SW480 (cell line): ENCODE measurements at regions not wholly inside any gene's neighbourhood (a gene's known extent, or its start where the extent isn't known, plus 50 kb on each side); places are given as distances from the start of the nearest gene placed in this dataset.
"Not testable (repeated sequence)": the region's sequence is repeated elsewhere in the genome, so short reads cannot be mapped to it uniquely, and the experiment has no call there.

Experiments used
- DNase-seq: peaks from one replicate; pipeline ENCODE4 v3.0.0-alpha.2; 2016; ENCODE audit warnings: low spot score

DNA sequence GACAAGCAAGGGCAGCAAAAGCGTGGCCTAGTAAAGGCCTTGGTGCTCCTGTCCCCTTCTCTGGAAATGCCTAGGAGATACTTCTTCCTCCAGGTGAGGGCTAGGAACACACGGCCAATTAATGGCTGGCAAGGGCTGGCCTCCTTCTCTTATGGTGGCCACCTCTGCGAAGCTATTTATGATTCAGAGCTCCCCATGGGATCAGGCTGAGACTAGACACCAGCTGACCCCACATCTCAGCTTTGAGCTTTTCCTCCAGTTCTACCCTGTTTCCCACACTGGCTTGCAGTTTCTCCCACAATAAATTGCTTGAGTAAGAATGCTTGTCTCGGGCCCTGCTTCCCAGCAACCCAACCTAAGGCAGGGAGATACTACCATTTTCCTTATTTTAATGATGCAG lies 53.7 kb downstream of the CAMK2N1 start:
- DNase-seq: no peak

DNA sequence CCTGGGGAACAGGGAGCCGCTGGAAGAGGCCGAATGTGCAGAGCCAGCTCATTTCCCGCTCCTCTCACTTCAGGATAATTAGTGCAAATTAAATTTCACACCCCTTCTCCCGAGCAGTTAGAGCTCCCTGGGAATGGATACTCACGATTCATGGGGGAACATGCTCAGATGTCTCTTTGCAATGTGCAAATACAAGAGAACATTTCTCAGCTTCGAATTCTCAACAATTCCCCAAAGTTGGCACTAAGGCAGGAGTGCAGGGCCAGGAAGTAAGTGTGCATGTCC lies 54.9 kb downstream of the CAMK2N1 start:
- DNase-seq: no peak

DNA sequence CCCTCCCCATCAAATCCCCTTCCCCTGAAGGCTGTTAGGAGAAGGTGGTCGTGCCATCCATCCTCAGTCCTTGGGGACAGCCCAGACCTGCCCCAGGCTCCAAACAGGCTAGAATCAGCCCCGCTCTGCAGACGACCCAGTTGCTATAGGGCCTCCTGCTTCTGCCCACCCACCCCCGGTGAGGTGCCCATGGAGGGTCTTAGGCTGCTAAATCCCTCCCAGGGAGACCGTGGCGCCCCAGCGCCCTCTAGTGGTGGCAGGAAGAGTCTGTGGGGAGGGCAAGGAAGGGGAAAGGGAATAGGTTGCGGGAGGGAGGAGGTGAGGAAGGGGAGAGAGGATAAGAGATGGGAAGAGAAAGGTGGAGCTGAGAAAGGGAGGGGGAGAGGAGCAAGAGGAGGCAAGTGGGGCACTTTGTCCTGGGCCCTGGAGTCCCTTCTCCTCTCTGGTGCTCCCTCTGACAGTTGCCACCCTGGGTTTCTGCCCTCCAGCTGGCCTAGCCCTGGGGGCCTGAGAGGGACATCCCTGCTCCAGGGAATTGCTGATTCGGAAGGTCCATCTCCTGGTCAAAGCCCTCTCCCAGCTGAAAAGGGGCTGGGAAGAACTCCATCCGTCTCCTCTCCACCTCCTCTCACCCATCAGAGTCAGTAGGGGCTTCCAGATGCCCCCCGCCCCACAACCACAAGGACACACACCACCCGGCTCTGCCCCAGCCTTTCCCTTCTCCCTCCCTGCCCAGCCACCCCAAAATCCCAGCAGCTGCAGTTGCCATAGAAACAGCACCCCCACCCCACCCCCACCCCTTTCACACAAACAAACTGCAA lies 55.4 kb downstream of the CAMK2N1 start:
- DNase-seq: no peak

DNA sequence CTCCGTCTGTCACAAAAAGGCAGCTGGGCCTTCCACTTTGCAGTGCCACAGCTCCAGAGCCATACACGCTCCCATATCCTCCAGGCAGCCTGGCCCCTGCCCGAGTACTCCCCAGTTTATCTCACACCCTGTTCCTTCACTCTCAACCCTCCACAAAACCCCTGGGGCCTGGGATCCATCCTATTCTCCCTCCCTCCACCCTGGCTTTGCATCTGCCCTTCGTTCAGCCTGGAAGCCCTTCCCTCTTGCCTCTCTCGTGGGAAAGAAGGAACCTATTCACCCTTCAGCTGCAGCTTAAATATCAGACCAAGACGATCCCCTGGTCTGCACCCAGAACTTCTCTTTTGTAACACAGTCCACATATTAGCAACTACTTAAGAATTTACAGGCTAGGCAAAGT lies 56.7 kb downstream of the CAMK2N1 start:
- DNase-seq: no peak

DNA sequence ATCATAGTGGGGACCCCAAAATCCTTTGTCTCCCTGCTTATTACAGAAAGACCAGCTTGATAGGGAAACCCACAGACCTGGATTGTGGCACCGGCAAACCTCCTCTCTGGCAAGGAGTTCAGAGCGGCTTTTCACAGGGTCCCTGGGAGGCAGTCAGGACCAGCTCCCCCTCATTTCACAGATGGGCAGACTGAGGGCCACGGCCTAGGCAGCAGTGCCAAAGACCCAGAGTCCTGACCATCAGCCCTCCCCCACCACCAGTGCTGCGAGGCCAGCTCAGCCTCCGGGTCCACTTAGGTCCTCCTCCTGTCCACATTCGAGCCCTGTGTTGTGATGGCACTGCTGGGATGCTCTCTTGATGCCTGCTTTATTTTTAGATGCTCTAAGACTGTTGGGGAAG lies 57.2 kb downstream of the CAMK2N1 start:
- DNase-seq: no peak

DNA sequence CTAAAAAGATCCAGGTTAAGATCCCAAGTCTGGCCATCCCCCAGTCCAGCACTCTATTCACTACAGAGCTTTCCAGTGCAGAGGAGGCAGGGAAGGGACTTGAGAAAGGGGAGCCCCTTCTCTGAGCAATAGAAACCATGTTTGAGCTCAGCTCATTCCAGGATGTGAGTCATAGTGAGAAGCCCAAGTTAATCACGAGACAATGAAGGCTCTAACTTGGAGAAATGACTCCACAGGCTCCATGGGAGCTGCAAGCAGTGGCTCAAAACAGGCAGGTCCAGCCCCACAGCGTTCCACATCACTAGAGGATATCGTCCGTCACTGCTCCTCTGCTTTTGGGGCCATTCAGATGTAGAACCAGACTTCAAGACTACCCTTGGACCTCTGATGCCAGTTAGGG lies 59.1 kb downstream of the CAMK2N1 start:
- peak; percentile 50 for DNase-seq

DNA sequence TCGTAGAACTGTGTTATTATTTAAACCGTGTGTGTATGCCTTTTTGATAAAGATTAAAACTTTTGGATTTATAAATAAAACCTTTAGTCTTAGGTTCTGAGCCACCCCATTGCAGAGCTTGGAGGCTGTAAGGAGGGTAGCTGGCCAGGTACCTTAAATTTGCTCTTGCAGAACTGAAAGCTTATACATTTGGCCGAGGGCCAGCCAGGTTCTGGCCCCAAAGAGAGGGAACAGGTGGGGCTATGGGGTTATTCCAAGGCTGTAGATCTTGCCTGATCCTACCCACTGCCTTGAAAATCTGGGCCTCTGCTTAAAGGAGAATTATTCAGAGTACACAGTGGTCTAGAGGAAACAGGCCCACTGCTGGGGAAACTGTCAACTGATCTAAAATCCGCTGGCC lies 59.6 kb downstream of the CAMK2N1 start:
- no peak for DNase-seq

DNA sequence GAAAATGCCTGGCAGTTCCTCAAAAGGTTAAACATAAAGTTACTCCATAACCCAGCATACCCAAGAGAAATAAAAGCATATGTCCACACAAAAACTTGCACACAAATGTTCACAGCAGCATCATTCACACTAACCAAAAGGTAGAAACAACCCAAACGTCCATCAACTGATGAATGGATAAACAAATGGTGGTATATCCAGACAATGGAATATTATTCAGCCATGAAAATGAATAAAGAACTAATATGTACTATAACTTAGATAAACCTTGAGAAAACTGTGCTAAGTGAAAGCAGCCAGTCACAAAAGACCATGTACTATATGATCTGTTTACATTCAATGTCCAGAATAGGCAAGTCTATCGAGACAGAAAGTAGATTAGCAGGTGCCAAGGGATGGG lies 60.4 kb downstream of the CAMK2N1 start:
- DNase-seq: no peak

DNA sequence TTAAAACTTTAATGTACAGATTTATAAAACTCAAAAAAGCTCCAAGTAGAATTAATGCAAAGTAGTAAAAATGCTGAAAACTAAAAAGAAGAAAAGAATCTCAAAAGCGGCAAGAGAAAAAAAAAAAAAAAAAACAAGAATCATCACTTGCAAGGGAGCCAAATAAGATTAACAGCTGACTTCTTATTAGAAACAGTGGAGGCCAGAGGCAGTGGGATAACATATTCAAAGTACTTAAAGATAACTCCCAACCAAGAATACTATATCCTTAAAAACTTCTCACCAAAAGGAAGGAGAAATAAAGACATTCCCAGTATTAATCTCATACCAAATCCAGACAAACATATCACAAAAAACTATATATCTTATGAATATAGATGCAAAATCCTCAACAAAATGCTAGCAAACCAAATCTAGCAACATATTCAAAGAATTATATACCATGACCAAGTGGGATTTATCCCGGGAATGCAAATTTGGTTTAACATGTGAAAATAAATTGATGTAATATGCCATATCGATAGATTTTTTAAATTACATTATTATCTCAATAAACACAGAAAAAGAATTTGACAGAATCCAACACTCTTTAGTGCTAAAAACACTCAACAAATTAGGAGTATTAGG lies 62.7 kb downstream of the CAMK2N1 start:
- peak; percentile 17 for DNase-seq

DNA sequence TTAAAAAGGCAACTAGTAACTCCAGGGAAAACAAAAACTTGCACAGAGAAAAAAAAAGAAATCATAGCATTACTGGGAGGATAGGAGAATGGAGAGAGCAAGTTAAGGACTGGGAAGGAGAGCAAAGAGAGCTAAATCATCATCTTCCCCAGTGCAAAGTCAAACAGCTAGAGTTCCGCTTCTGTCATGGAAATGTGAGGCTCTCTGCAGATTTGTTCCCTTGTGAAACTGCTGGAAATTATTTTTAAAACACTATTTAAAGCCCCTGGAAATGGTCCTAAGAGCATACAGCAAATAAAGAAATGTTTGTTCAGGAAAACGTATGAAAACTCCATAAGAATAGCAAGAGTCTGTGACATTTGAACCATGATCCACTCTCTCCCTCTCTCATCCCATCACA lies 64.6 kb downstream of the CAMK2N1 start:
- DNase-seq: no peak

DNA sequence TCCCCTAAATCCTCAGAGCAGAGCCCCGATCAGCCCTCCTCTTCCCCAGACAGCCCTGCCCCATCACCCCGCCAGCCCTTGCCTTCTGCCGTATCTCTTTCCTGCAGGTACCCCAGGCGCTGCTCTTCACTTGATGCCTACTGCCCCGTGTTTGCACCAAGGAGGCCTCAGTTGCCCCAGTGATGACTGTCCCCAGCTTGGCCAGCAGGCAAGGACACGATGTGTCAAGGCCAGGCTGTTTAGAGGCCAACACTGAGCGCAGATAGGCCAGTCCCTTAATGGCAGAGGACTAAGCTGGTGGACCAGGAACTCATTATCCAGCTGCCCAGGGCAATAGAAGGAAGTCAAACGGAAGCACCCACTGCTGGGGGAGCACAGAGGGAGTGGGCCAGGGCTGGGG lies 68.4 kb downstream of the CAMK2N1 start:
- no peak for DNase-seq

DNA sequence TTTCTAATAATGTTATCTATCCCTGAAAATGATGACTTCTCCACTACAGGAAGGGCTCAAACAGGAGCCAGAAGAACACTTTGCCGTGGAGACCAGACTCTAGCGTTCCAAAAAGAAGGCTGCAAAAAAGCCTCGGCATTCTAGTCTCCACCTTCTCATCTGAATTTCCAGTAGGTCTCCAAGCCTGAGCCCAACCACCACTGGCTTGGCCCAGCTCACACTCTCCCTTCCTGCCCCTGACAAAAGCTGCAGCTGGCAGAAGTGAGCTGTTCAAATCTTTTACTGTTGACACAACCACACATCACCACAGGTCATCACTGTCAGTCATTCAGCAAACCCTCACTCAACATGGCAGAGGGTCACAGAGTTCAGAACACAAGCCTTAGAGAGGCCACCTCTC lies 69.3 kb downstream of the CAMK2N1 start:
- no peak for DNase-seq

DNA sequence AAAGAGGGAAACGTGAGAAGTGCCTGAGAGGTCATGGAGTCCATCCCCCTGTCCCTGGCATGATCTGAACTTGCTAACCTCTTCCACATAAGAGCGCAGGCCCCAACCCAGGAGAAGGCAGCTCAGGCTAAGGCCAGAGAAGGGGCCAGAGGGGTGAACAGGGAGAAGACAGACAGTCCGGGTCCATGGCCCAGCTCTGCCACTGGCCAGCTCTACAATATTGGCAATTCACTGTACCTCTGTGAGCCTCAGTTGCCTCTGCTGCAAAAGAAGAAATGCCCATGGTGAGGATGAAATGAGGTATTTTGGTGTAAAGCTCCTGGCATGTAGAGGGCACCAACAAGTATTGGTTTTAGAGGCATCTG lies 72.3 kb downstream of the CAMK2N1 start:
- no peak for DNase-seq

DNA sequence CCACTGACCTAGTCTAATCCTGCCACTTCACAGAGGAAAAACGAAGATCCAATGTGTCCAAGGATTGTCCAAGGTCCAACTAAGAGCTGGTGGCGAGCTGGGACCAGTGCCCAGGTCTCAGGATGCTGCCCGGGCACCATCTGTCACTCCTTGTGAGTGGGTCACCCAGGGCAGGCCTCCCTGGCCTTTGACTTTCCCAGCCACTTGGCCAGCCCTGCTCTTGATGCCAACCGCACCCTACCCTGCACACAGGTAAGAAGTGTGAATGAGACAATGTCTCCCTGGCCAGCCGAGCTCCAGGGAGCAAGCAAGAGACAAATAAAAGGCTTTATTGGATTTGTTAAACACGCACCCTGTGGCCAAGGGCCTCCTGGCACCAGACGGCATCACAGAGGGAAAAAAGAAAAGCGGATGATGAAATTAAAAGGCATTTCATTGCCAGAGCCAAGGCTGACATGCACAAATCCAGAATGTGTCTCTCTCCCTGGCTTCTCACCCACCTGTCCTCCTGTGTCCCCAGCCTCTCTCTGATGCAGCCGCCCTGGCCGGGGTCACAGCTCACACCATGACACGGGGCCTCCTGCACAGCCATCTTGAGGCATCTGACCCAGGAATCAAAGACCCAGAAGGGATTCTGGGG lies 72.8 kb downstream of the CAMK2N1 start:
- no peak for DNase-seq

DNA sequence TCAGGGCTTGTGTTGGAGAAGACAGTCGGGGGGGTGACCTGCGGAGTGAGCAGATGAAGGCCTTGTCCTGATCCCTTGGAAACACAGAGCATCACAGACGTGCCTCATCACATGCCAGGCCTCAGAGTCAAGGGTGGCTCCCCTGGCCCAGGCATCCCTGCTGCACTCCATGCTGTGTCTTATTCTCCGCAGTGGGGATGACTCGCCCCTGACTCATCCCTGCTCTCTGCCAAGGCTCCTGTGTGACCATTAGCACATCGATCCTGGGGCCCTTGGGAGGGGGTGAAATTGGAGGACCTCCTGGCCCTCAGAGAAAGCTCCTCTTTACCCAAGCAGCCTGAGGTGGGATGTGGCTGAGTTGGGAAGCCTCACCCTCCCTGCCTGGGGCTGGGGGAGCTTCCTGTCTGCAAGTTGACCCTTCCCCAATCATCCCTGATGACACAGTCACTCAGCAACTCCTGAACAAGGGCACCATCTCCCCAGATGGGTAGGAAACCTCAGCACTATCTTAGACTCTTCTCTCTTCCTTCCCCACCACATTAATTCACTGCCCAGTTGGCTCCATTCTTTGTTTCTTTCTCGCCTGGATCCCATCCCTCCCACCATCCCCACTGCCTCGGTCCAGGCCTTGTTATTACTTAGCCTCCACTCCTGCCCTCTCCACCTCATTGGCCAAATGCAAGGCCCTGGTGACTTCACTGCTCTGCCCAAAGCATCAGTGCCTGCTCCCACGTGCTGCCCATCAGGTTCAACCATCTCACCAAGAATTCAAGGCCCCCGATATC lies 74.6 kb downstream of the CAMK2N1 start:
- DNase-seq: peak; percentile 25

DNA sequence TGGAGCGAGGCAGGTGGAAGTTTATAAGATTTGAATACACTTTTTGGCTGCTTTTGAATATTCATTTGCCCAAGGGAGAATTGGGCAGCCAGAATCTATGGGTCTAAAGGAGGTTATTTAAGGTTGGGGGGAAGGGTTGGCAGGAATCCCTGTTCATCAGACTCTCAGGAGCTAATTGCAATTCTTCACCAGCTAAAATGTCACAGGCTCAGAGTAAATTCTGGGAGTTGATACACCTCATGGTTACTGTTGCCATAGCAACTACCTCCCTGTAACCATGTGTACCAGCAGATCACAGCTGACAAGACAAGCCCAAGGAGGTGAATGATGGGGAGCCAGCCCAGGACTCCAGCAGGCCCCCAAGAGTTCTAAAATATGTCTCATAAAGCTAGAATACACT lies 75.5 kb downstream of the CAMK2N1 start:
- DNase-seq: no peak

DNA sequence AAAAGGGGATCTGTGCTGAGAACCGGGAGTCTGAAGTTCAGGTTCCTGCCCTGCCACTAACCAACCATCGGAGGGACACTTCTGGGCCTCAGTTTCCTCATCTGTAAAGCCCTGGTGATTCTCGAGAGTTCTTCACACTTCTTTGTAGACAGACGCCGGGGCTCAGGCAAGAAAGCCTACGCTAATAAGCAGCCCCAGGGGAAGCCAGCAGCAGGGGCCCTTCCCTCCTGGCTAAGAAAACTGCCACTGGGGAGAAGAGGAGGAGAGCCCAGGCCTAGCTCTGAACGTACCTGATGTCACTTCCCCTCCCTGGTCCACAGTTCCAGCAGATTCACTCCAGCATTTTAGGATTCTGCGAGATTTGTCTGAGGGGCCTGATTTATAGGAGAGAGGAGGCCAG lies 76.0 kb downstream of the CAMK2N1 start:
- no peak for DNase-seq

DNA sequence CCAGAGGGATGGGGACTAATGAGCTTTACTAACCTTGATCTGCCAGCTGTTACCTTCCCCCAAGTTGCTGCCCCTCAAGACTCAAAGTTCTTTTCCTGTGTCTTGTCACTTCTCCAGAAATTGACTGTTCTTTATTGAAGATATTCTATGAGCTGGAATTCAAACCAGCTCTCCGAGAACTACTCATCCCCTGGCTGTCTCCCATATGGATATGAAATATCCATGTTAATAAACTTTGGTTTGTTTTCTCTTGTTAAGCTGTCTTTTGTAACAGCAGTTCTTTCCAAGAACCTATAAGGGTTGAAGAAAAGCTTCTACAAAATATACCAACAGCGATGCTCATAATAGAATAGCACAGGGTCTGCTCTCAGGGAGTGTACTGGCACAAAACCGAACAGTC lies 77.0 kb downstream of the CAMK2N1 start:
- no peak for DNase-seq

DNA sequence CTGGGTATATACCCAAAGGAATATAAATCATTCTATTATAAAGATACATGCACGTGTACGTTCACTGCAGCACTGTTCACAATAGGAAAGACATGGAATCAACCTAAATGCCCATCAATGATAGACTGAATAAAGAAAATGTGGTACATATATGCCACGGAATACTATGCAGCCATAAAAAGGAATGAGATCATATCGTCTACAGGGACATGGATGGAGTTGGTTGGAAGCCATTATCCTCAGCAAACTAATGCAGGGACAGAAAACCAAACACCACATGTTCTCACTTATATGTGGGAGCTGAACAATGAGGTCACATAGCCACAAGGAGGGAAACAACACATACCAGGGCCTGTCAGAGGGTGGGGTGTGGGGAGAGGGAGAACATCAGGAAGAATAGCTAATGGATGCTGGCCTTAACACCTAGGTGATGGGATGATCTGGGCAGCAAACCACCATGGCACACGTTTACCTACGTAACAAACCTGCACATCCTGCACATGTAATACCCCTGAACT lies 77.8 kb downstream of the CAMK2N1 start:
- DNase-seq: not testable (repeated sequence)

DNA sequence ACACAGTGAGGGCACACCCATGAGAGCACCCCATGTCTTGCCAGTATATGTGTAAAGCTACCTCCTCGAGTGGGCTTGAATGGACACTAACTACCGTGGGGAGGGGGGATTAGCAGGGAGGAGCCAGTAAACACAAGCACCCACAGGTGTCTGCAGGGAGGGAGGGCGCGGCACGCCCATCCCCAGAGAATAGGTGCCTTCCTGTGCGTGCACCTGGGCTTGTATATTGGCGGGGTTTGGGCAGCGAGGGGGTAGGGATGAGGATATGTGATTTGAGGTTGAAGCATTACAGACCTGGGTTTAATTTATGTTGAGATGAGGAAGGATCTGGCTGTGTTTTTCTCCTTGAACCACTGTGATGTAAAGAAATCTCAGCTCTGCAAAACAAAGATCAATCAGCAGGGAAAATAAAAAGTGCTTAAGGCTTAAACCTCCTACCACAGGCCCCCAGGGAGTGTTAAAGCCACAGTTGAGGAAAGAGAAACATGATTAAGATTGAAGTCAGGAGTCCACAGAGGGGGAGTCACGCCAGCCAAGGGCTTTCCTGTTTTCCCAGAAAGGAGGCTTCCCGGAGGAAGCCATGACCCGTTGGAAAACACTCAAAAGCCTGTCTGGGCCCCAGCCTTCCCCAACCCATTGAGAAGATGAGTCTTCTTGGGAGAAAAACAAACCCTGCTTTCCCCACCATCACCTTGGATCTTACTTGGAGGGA lies 80.0 kb downstream of the CAMK2N1 start:
- DNase-seq: no peak

DNA sequence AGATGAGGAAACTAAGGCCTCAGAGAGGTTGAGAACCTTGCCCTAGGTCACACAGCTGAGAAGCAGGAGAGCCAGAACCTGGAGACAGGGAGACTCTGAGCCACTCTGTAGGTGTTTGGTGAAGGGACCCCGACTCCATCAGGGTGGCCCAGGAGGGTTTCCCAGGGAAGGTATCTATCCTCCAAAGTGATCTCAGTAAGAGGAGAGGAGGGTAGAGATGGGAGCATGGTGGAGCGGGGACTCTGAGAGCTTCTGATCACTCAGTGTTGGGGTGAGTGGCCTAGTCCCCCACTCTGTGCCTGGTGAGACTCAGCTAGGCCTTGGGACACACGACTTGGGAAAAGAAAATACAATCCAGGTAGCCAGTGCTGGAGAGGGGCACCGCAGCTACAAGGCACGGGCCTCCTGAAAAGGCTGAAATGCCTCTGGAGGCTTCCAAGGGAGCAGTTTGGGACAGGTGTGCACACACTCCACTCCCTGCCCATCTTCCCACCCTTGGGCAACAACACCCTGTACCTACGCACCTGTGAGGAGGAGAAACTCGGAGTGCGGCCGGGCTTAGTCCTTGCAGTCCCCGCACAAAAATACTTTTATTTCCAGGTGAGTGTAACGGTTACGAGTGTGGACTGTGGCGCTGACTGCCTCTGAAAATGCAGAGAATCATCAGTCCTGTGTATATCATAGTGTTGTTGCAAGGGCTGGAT lies 80.8 kb downstream of the CAMK2N1 start:
- no peak for DNase-seq
